MM.1S (cell line): ENCODE measurements at regions not wholly inside any gene's neighbourhood (a gene's known extent, or its start where the extent isn't known, plus 50 kb on each side); places are given as distances from the start of the nearest gene placed in this dataset.

ENCODE experiments used
- DNase-seq: peaks from one replicate; pipeline ENCODE4 v3.0.0-alpha.2; 2015
- H2AFZ ChIP-seq: fragments of 300-600 bp; sonication (generic); 2 replicates; pipeline ENCODE4 v1.6.0; 2016; ENCODE audit warnings: antibody characterized with exemption, low read length
- H3F3A ChIP-seq: fragments of 300-600 bp; sonication (generic); 2 replicates; pipeline ENCODE4 v1.6.1; 2016; ENCODE audit warnings: mild to moderate bottlenecking, antibody characterized with exemption, low read length, moderate library complexity, mixed read lengths; ENCODE audit not compliant: insufficient read depth
- H3K27ac ChIP-seq: fragments of 300-600 bp; sonication (generic); 2 replicates; pipeline ENCODE4 v1.5.1; 2016; ENCODE audit warnings: mild to moderate bottlenecking, low read length
- H3K27me3 ChIP-seq: fragments of 300-600 bp; sonication (generic); replicated peaks from 2 replicates; pipeline ENCODE4 v1.6.0; 2016; ENCODE audit warnings: low read length; ENCODE audit not compliant: insufficient read depth
- H3K36me3 ChIP-seq: fragments of 300-600 bp; sonication (generic); replicated peaks from 2 replicates; pipeline ENCODE4 v1.6.1; 2016; ENCODE audit warnings: mild to moderate bottlenecking, low read length, mixed read lengths; ENCODE audit not compliant: insufficient read depth
- H3K4me1 ChIP-seq: fragments of 300-600 bp; sonication (generic); 2 replicates; pipeline ENCODE4 v1.6.1; 2016; ENCODE audit warnings: low read length, mixed read lengths
- H3K4me2 ChIP-seq: fragments of 300-600 bp; sonication (generic); 2 replicates; pipeline ENCODE4 v1.6.0; 2016; ENCODE audit warnings: low read depth, low read length
- H3K4me3 ChIP-seq: fragments of 300-600 bp; sonication (generic); 2 replicates; pipeline ENCODE4 v1.5.1; 2016; ENCODE audit warnings: low read length, mixed read lengths
- H3K79me2 ChIP-seq: fragments of 300-600 bp; sonication (generic); 2 replicates; pipeline ENCODE4 v1.6.1; 2016; ENCODE audit warnings: mixed run types, low read length, mixed read lengths
- H3K9ac ChIP-seq: fragments of 300-600 bp; sonication (generic); 2 replicates; pipeline ENCODE4 v1.6.1; 2016; ENCODE audit warnings: low read length, mixed read lengths
- H3K9me2 ChIP-seq: fragments of 300-600 bp; sonication (generic); replicated peaks from 2 replicates; pipeline ENCODE4 v1.6.1; 2016; ENCODE audit warnings: mild to moderate bottlenecking, low read length, mixed read lengths; ENCODE audit not compliant: insufficient read depth
- H3K9me3 ChIP-seq: fragments of 300-600 bp; sonication (generic); replicated peaks from 2 replicates; pipeline ENCODE4 v1.6.1; 2016; ENCODE audit warnings: mild to moderate bottlenecking, low read length, mixed read lengths; ENCODE audit not compliant: insufficient read depth
- H4K20me1 ChIP-seq: fragments of 300-600 bp; sonication (generic); 2 replicates; pipeline ENCODE4 v1.6.1; 2016; ENCODE audit warnings: mild to moderate bottlenecking, low read length, moderate library complexity, mixed read lengths; ENCODE audit not compliant: insufficient read depth
- CTCF ChIP-seq: fragments of 300-600 bp; sonication (generic); IDR thresholded peaks from 2 replicates; pipeline ENCODE4 v1.5.1; 2016; ENCODE audit warnings: antibody characterized with exemption, low read length, mixed read lengths
- EZH2 ChIP-seq: fragments of 300-600 bp; sonication (generic); optimal IDR thresholded peaks from 2 replicates; pipeline ENCODE3; 2017; ENCODE audit warnings: low read depth, mild to moderate bottlenecking, antibody characterized with exemption, low read length, mixed read lengths
- EZH2phosphoT487 ChIP-seq: fragments of 300-600 bp; sonication (generic); IDR thresholded peaks from 2 replicates; pipeline ENCODE4 v1.6.1; 2018; ENCODE audit warnings: antibody characterized with exemption, low read length

- Histone ChIP-seq H3K36me3 (no peaks in the 10 kb centered on the region), H3K27ac (no peak overlapping the region), H2AFZ (no peak overlapping the region), H3F3A (no peaks in the 10 kb centered on the region), H3K79me2 (no peaks in the 10 kb centered on the region), H3K9me3 (no peaks in the 10 kb centered on the region), H3K4me1 (no peaks in the 10 kb centered on the region), H3K9ac (no peak overlapping the region), H3K4me3 (no peak overlapping the region), H3K9me2 (no peaks in the 10 kb centered on the region), H3K27me3 (no peaks in the 10 kb centered on the region), H4K20me1 (no peaks in the 10 kb centered on the region), H3K4me2 (no peak overlapping the region)
- no peak for TF ChIP-seq EZH2phosphoT487
- no peak for TF ChIP-seq CTCF
- no peak for TF ChIP-seq EZH2
- DNase-seq = no peak
These were observed 615.0 kb downstream of the HINT1 start for GRCh38 chr5:130549884-130550561.

DNA sequence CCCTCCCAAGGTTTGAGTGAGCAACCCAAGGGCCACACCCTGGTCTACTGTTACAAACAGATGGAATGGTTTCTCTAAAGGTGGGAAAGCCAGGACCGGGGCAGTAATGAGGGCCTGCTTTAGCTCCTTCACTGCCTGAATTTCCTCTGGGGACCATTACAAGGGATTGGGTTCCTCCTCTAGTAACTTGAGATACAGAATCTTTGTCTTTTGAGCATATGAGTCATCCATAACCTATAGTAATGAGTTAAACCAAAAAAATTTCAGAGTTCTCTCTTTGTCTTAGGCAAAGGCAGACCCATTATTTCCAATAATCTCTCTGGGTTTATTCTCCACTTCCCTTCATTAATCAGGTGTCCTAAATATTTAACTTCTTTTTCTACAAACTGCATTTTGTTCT is 618.8 kb downstream of the HINT1 start:
- Histone ChIP-seq H3K27ac (no peak overlapping the region), H3K9ac (no peak overlapping the region), H3K4me3 (no peak overlapping the region), H4K20me1 (no peaks in the 10 kb centered on the region), H3K9me2 (no peaks in the 10 kb centered on the region), H2AFZ (no peak overlapping the region), H3K4me2 (no peak overlapping the region), H3K27me3 (no peaks in the 10 kb centered on the region), H3F3A (no peaks in the 10 kb centered on the region), H3K36me3 (no peaks in the 10 kb centered on the region), H3K79me2 (no peaks in the 10 kb centered on the region), H3K4me1 (no peaks in the 10 kb centered on the region), H3K9me3 (no peaks in the 10 kb centered on the region)
- no peak for DNase-seq
- TF ChIP-seq CTCF (no peak), EZH2phosphoT487 (no peak)

GRCh38 chr5:130545291-130545690 is 619.8 kb downstream of the HINT1 start:
- no peak for DNase-seq

More at GRCh38 chr5:130545291-130545690, 619.8 kb downstream of the HINT1 start:
- H3K79me2 ChIP-seq = no peaks in the 10 kb centered on the region
- no peak overlapping the region for H3K4me2 ChIP-seq
- H4K20me1 ChIP-seq = no peaks in the 10 kb centered on the region
- H3K27ac ChIP-seq = no peak overlapping the region
- H3K4me1 ChIP-seq = no peaks in the 10 kb centered on the region
- no peak overlapping the region for H3K4me3 ChIP-seq
- H3K36me3 ChIP-seq = no peaks in the 10 kb centered on the region
- H3K9me3 ChIP-seq = no peaks in the 10 kb centered on the region
- no peaks in the 10 kb centered on the region for H3K27me3 ChIP-seq
- no peaks in the 10 kb centered on the region for H3K9me2 ChIP-seq
- H3K9ac ChIP-seq = no peak overlapping the region
- TF ChIP-seq CTCF (no peak), EZH2 (no peak), EZH2phosphoT487 (no peak)
- no peaks in the 10 kb centered on the region for H3F3A ChIP-seq
- H2AFZ ChIP-seq = no peak overlapping the region
